GM19043 (cell line): ENCODE measurements at regions not wholly inside any gene's neighbourhood (a gene's known extent, or its start where the extent isn't known, plus 50 kb on each side); places are given as distances from the start of the nearest gene placed in this dataset.

Experiments used
- ATAC-seq: cut with Tn5 transposase; IDR thresholded peaks from one replicate; pipeline ENCODE4 v1.9.1; 2021; ENCODE audit warnings: low read depth; ENCODE audit not compliant: unreplicated experiment

DNA sequence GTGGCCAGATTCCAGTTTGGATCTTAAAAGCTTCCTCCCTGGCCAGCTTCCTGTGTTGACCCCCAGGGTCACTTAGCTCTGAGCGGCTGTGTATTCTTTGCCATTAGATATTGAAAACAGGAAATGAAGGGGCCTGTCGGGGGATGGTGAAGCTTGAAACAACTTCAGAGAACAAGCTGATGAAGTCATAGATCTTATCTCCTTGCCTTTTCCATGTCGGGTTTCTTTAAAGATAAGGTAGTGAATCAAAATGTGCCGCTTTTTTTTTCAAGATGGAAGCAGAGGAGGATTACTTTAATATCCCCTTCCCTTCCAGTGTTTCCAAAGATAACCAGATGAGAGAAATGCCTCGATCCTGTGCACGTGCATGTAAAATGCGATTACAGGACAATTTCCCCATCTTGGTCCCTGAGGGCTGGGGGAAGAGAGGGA, 508.5 kb downstream of the MID1IP1 start:
- ATAC-seq, result no peak

DNA sequence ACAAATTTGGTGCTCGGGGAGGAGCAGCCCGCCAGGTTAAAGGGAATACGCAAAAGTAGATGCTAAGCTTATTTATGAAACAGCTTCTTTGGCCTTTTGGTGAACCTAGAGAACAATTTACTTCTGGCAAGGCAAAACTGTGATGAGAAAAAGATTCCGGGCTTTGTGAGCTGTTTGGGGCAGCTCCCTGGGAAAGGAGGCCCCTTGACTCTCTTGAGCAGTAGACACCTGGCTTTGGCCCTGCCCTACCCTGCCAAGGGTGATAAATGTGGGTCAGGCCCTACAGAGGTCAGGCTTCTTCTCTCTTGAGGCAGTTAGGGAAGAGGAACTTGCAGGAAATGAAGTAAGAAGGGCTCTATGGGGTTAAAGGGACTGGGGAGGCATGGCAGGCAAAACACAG, 509.6 kb downstream of the MID1IP1 start:
- ATAC-seq, result no peak

DNA sequence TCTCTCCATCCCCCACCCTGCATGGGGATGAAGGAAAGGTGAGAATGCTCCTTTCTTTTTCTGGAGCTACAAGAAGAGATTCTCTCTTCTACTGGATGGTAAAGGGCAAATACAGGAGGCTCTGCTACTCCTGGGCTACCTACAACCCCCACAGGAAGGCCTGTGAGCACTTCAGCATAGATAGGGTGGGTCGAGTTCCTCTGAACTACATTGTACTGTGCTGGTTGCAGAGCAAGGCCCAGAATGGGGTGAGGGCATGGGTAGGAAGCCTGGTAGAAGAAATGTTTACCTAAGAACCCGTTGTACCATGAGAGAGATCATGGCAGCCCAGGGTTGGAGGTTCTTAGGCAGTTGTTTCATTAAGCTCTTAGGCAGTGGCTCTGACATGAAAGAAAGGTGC, 510.4 kb downstream of the MID1IP1 start:
- no peak for ATAC-seq

DNA sequence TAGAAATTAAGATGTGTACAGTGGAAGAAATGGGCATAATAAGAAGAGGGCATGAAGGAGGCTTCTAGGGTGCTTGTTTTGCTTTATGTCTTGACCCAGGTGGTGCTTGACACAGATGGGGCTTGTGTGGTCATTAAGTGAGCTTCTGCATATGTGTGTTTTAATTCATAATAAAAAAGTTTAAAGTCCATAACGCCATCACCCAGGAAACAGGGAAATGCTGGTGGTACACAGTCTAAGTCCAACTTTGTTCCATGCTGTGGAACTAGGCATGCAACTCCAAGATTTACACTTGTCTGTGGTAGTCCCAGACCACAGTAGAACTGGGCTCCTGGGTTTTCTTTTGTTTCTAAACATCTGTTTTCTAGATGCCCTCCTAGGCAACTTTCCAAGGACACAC, 511.9 kb downstream of the MID1IP1 start:
- no peak for ATAC-seq

DNA sequence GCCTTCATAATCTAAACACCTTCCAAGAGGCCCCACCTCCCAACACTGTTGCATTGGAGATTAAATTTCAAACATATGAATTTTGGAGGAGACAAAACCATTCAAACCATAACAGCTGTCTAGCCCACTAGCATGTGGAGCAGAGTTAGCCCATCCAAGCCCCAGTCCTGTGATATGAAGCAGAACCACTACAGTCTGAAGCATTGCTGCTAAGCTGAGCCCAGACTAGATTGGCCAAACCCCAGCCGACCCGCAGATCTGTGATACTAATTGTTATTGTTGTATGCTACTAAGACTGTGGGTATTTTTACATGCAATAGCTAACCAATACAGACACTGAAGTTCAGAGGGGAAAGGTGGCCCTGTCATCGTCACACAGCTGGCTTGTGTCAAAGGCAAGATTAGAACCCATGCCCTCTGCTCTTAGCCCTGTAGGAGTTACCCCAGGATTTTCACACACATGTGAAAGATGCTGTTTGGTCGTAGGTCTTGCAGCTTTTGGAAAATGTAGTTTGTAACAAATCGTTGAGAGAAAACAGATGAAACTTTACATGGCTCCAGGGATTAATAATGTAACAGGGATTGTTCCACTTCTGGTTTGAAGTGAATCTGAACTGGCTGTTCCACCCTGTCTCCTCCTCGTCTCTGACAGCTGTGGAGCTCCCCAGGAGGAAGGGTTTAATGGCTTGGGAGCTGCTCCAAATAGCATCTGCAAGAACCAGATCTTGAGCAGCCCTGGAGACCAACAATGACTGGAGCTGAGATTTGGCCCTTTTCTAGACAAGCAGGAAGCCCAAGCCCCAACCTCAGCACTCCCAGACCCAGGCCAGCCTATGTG, 517.5 kb downstream of the MID1IP1 start:
- ATAC-seq, result no peak

DNA sequence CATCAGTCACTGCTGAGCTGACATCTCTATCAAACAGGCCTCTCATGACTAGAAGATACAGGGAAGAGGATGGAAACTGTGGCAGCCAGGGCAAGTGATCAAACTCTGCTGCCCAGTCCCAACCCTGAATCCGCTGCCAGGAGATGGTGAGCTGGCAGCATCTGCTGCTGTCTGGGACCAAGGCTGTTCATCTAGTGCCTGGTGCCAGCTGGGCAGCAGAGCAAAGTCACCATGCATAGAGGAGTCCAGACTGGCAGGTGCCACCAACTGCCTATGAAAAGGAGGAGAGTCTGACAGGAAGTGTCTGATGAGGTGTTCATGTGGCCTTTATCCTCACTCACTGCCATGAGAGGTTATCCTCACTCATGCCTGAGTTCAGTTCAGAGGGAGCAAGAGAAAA, 518.9 kb downstream of the MID1IP1 start:
- ATAC-seq, result no peak

DNA sequence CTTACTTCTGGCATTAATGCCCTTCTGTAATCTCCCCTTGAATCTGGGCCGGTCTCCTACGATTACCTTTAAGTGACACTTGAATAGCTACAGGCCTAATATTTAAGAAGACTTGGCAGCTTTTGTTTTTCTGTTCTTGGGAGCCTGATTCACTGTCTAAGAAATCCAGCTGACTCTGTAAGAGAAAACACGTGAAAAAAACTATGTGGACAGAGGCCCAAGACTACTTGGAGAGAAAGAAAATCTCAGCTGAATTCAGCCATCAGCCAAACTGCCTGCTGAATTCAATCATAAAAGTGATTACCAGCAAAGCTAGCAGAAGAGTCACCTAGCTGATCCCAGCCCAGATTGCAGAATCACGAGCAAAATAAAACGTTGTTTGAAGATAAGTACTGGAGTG, 521.2 kb downstream of the MID1IP1 start:
- ATAC-seq, result no peak

DNA sequence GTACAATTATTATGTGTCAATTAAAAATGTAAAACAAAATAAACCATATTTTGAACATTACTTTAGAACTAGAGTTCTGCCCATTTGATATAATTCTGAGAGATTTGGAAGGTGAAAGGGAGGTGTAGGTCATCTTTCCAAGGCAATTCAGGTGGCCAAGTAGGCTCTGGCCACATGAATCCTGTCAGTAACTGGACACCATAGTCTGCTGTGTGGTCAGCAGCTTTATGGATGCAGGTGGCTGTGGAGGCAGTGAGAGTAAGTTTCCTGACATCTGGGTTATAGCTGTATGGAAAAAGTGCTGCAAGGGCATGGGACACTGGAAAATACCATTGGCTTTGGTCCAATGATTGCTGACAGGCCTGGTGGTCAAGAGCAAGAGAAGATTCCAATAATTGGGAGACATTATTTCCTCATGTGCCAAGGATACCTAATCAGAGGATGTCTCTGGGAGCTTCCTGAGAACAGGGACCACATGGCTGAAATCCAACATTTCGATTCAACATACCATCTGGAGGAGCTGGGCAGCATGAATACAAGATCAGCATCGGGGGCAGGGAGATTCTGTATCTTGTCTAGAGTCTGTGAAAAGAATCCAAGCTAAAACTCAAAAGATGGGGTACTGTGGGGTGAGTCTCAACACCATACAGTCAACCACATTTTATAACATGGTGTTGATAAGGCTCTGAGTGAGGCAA, 523.1 kb downstream of the MID1IP1 start:
- no peak for ATAC-seq

DNA sequence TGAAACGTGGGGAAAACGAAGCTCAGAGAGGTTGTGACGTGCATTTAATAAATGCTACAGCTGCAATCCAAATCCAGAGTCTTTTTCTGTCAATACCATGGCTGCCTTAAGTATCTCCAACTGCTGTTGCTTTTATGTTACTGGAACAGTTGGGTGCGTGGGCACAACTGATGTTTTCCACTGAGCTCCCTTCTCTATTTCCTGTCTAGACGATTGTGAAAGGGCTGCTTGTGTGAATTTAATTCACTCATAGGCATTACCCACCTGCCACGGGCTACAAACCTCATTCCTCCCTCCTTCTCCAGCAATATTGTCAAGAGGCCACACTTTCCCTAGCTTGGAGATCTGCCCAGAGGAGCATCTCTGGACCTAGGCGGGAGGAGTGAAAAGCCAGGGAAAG, 526.0 kb downstream of the MID1IP1 start:
- no peak for ATAC-seq

DNA sequence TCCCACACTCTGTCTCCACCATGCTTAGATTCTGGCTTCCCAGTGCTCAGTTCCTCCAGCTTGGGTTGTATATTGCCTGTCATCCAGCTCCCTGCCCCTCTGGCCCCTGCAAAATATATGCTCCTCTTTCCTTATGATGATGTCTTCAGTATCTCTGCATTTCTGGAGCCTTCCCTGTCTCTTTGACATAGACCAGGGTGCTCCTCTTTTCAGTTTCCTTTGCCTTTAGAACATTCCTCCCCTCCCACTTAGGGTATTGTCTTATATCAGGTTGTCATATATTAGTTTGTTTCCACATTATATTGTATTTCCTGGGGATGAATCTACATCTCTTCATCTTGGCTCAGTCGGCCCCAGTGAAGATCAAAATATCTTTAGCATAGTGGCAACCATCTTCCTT, 526.4 kb downstream of the MID1IP1 start:
- no peak for ATAC-seq

DNA sequence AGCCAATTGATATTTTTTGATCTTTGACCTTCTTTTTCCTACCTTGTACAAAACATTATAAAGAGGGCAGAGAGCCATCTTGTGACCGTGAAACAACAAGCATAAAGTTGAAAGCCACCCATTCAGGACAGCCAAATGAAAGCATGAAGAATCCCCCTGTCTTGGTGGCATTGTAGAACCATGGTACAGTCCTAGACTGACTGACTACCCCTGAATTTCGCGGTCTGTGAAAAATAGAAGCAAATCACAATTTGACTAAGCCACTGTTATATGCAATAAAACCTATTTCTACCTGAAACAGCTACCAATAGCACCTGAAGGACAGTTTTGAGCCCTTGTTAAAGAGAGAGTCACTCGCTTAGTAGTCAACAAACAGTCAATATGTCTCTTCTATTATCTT, 527.4 kb downstream of the MID1IP1 start:
- no peak for ATAC-seq

DNA sequence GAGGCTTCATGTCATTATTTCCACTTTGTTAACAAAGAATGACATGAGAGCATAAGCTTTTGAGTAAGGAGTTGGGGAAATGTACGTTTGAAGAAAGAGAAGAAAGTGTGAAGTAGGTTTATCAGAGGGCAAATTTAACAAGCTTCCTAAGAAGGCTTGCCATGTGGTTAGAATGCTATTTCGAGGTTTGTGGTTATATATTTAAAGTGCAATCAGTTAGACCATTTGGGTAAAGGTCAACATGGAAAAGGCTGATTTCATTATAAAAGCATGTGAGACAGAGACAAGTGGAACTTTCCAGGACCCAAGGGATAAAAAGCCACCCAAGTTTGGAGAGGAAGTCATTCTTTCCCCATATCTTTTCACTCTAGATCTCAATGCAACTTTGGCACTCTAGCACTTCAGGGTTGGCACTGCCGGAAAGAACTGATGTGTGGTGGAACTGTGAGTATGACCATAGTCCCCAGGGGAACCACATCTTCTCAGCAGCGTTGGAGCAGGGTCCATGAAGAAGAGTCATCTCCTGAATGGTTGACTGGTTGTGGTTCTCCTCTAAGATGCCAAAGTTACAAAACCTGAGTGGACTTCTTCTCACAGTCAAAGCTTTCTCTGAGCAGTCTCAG, 529.9 kb downstream of the MID1IP1 start:
- ATAC-seq, result peak; percentile 83

DNA sequence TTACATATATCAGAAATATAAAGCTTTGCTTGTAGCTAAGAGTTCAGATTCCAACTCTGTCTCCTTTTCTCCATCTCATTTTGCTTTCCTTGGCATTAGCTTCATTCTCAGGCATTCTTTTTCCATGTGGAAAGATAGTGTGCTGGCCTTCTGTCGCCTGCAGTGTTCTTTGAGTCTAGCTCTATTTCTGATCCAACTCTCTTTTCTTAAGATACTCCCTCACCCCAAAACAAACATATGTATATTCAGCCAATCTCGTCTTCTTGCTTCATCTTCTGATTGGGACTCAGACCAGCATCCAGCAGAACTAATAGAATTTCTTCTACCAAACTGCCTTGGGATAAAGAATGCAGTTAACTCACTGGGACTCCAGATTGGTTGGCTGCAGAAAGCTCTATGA, 532.2 kb downstream of the MID1IP1 start:
- no peak for ATAC-seq

DNA sequence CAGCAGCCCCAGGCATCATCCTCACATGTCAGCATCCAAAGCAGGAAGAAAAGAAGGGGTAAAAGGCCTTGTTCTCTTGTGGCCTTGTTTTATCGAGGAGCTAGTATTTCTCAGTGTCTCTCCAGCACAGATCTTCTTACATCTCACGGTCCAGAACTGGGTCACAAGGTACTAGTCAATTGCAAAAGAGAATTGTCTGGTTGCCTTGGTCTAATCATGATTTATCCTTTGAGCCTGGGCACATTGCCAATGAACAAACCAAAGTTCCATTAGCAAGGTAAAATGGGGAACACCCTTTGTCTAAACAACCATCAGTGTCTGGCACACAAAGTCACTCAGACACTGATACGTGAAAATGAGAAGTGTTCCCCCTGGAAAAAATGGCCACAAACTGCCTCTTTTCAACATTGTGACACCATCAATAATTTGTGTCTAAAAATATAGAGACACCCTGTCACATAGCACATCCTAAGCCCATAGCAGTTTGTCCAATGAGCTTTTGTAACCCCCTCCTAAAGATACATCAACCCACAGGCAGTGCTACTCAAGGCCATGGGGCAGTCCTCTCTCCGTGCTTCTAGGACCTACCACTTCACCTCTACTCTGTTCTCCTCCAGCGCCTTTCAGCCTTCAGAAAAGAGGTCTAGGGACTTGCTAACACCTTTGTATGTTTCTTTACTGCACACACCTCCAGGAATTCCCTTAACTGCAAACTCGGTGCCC, 534.4 kb downstream of the MID1IP1 start:
- no peak for ATAC-seq

DNA sequence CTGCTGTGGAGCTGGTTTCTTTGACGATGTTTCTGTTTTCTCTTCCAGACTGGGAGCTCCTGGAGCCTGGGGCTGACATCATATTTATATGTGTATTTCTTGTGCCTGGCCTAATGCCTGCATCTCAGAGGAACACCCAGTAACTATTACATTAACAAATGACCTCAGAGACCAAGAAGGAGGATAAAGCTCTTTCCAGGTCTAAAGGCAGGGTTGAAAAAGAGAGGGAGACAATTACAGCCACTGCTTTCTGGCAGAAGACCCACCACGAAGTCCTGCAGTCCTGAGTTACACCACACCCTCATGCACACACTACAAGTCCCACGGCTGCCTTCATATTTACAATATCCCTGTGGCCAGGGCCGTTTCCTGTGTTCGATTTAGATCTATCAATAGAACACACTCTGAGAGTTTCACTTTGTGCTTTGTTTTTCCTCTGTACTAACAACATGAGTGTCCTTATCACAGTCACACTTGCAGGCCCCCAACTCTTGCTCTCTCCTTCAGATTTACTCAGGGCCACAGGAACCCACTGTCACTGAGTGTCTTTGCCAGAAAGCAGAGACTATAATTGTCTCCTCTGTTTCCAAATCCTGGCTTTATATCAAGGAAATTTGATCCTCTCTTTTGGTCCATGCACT, 535.5 kb downstream of the MID1IP1 start:
- peak; percentile 90 for ATAC-seq

DNA sequence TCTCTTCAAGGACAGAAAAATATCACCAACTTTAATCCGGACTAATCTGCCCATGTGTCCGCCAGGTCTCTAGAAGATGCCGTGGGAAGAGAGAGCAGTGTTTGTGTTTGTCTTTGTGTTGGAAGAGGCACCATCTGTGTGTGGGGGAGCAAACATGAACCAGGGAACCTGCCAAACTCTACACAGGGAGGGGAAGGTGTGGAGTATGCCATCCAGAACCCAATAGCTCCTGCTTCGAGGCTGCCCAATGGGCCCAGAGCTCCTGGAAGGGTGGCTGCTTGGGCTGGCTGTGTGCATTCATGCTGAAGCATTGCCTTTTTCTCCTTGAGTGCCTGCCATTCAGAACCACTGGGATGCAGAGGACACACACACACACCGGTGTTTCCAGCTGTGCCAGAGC, 536.2 kb downstream of the MID1IP1 start:
- ATAC-seq, result no peak

DNA sequence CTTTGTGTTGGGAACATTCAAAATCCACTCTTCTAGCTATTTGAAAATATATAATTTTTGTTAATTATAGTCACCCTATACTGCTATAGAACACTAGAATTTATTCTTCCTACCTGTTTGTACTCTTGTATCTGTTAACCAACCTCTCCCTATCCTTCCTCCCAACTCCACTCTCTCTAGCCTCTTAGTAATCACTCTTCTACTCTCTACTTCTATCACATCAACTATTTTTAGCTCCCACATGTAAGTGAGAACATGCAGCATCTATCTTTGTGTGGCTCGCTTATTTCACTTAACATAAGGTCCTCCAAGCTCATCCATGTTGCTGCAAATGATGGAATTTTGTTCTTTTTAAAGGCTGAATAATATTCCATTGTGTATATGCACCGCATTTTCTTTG, 537.3 kb downstream of the MID1IP1 start:
- no peak for ATAC-seq

DNA sequence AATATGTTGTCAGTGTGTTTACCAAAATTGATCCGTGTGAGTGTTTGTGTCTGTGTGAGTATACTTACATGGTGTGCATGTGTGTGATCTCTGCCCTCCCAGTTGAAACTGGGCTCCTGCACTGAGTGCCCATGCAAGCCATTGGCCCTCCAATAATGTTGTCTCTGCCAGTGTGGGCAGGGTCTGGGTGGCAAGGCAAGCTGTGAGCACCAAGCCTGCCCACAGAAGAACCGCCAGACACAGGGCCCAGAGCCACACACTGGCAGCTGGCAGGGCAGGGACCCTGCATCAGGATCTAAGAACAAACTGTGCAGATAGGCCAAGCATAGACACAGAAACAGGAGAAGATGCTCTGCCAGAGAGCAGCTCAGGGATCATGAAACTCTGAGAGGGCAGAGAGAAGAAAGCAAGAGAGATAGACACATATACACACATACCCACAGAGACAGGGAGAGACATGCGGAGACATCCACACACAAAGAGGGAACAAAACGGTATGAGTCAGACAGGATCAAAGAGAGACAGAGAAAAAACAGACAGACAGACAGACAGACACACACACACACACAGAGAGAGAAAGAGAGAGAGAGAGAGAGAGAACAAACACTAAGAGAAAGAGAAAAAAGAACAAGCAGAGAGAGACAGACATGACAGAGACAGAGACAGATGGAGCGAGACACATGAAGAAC, 555.0 kb downstream of the MID1IP1 start:
- ATAC-seq, result no peak

DNA sequence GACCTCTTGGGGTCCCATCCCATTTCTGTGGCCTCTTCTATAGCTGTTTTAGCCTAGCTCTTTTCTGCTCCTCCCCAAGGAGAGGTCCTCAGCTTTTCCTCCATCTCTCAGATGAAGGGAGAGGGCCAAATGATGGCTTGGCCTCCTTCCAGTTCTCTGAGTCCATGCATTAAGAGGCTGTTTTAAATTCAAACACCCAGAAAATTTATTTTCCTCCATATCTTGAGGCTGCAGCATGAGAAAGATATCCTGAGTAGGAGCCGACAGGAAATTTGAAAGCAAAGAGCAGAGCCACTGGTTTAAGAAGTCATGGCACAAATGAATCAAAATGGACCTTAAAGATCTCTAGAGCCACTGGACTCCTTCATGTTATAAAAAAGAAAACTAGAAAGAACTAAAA, 558.8 kb downstream of the MID1IP1 start:
- ATAC-seq, result no peak

DNA sequence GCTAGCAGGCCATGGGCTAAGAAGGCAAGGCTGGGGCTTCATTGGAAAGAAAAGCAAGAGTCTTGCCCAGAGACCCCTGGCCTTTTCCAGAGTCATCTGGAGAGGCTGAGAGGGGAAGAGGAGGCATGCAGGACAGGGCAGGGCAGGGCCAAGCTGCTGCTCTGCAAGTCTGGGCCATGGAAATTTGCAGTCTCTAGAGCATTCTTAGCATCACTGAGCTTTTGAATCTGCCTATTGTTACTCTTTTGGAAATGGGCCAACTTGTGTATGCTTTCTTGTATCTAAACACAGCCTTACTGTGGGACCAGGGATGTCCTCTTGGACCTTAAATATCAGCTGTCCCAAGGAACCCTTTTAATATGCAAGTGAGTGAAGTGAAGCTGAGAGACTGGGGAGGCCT, 560.5 kb downstream of the MID1IP1 start:
- ATAC-seq, result no peak
